ENCODE measurements at regions not wholly inside any gene's neighbourhood (a gene's known extent, or its start where the extent isn't known, plus 50 kb on each side); places are given as distances from the start of the nearest gene placed in this dataset.

GRCh38 chr11:80668039-80668438 is 1227.2 kb upstream of the TENM4 start:
- dilution Hi-C loops (cut with MboI; ENCODE audit: extremely low pct_ligation_motif_present, low sequenced_read_pairs) (no loop called here), intact Hi-C loops (cut with micrococcal nuclease) (no loop called here)
- peak; percentile 54 for FAIRE-seq

GRCh38 chr11:80655834-80656233 is 1215.0 kb upstream of the TENM4 start:
- ChIA-PET CTCF (no interaction called here), POLR2A (no interaction called here)
- dilution Hi-C loops (cut with MboI; ENCODE audit: extremely low pct_ligation_motif_present, low sequenced_read_pairs) (no loop called here), intact Hi-C loops (cut with micrococcal nuclease) (no loop called here)
- no TSS peak for BruUV-seq (replicated peaks)
- no peak for TF ChIP-seq FOS (IDR thresholded peaks at IDR 0.05; ENCODE audit: borderline replicate concordance, insufficient read depth, low read length)
- no peak for TF ChIP-seq CTCF (IDR thresholded peaks at IDR 0.05; ENCODE audit: extremely low read depth in 1 of 2, insufficient read depth in 1 of 2, low read depth in 1 of 2, low read length in 2 of 2)
- TF ChIP-seq MAX (IDR thresholded peaks at IDR 0.05; ENCODE audit: insufficient read depth, insufficient read length) = no peak
- no peak for TF ChIP-seq POLR2AphosphoS5 (IDR thresholded peaks at IDR 0.05; ENCODE audit: insufficient read depth, low read depth, low read length)
- no peak for TF ChIP-seq JUN (IDR thresholded peaks at IDR 0.05; ENCODE audit: borderline replicate concordance, insufficient read depth, insufficient read length, low read depth)
- no peak for TF ChIP-seq GATA2 (IDR thresholded peaks at IDR 0.05; ENCODE audit: insufficient read depth, insufficient read length, low read depth, low read length)
- no peak for TF ChIP-seq EZH2 (IDR thresholded peaks at IDR 0.05; ENCODE audit: borderline replicate concordance, low read depth, low read length, severe bottlenecking)
- no peak for TF ChIP-seq MYC (IDR thresholded peaks at IDR 0.05; ENCODE audit: low read depth, low read length)
- no peak for TF ChIP-seq POLR2A (IDR thresholded peaks at IDR 0.05; ENCODE audit: low read depth, low read length)
- Histone ChIP-seq H3K4me2 (ENCODE audit: insufficient read depth, low read length) (no peak overlapping the region), H3K27ac (ENCODE audit: insufficient read depth, low read depth, low read length) (no peak overlapping the region), H3K9me3 (replicated peaks; ENCODE audit: control insufficient read depth, insufficient read depth, low read length) (no peaks in the 10 kb centered on the region), H3K27me3 (ENCODE audit: control insufficient read depth in 2 of 2, insufficient read depth in 2 of 2, low read length in 2 of 2) (no peaks in the 10 kb centered on the region), H3K4me3 (replicated peaks in 1 of 3; ENCODE audit: insufficient read depth in 1 of 3, low read depth in 1 of 3, low read length in 3 of 3) (no peak overlapping the region), H3K79me2 (ENCODE audit: control insufficient read depth, insufficient read depth, low read length) (no peaks in the 10 kb centered on the region), H4K20me1 (replicated peaks; ENCODE audit: control insufficient read depth, extremely low read depth, insufficient read depth, low read length) (no peaks in the 10 kb centered on the region), H3K36me3 (ENCODE audit: control insufficient read depth in 2 of 2, extremely low read depth in 1 of 2, insufficient read depth in 2 of 2, low read length in 2 of 2) (no peaks in the 10 kb centered on the region), H3K4me1 (ENCODE audit: control insufficient read depth, extremely low read depth, insufficient read depth, low read length) (no peaks in the 10 kb centered on the region), H3K9ac (replicated peaks; ENCODE audit: extremely low read depth, insufficient read depth, low read length) (no peak overlapping the region), H3K9me1 (replicated peaks; ENCODE audit: control insufficient read depth, extremely low read depth, insufficient read depth, low read length) (no peaks in the 10 kb centered on the region), H2AFZ (ENCODE audit: low read depth, low read length) (no peak overlapping the region)
- FAIRE-seq (no peak), DNase-seq (ENCODE audit: low read depth, low spot score) (no peak)

More at GRCh38 chr11:80668039-80668438, 1227.2 kb upstream of the TENM4 start:
- Histone ChIP-seq H3K4me2 (ENCODE audit: insufficient read depth, low read length) (no peak overlapping the region), H4K20me1 (replicated peaks; ENCODE audit: control insufficient read depth, extremely low read depth, insufficient read depth, low read length) (no peaks in the 10 kb centered on the region), H3K27me3 (ENCODE audit: control insufficient read depth in 2 of 2, insufficient read depth in 2 of 2, low read length in 2 of 2) (no peaks in the 10 kb centered on the region), H3K9ac (replicated peaks; ENCODE audit: extremely low read depth, insufficient read depth, low read length) (no peak overlapping the region), H3K79me2 (ENCODE audit: control insufficient read depth, insufficient read depth, low read length) (no peaks in the 10 kb centered on the region), H3K36me3 (ENCODE audit: control insufficient read depth in 2 of 2, extremely low read depth in 1 of 2, insufficient read depth in 2 of 2, low read length in 2 of 2) (no peaks in the 10 kb centered on the region), H3K27ac (ENCODE audit: insufficient read depth, low read depth, low read length) (no peak overlapping the region), H3K4me1 (ENCODE audit: control insufficient read depth, extremely low read depth, insufficient read depth, low read length) (no peaks in the 10 kb centered on the region), H3K9me1 (replicated peaks; ENCODE audit: control insufficient read depth, extremely low read depth, insufficient read depth, low read length) (no peaks in the 10 kb centered on the region), H3K4me3 (replicated peaks in 1 of 3; ENCODE audit: insufficient read depth in 1 of 3, low read depth in 1 of 3, low read length in 3 of 3) (no peak overlapping the region), H2AFZ (ENCODE audit: low read depth, low read length) (no peak overlapping the region), H3K9me3 (replicated peaks; ENCODE audit: control insufficient read depth, insufficient read depth, low read length) (no peaks in the 10 kb centered on the region)
- BruUV-seq (replicated peaks) = no TSS peak
- ChIA-PET POLR2A (no interaction called here), CTCF (no interaction called here)
- DNase-seq (ENCODE audit: low read depth, low spot score) = no peak
- TF ChIP-seq FOS (IDR thresholded peaks at IDR 0.05; ENCODE audit: borderline replicate concordance, insufficient read depth, low read length) = no peak
- no peak for TF ChIP-seq CTCF (IDR thresholded peaks at IDR 0.05; ENCODE audit: extremely low read depth in 1 of 2, insufficient read depth in 1 of 2, low read depth in 1 of 2, low read length in 2 of 2)
- TF ChIP-seq MYC (IDR thresholded peaks at IDR 0.05; ENCODE audit: low read depth, low read length) = no peak
- no peak for TF ChIP-seq POLR2A (IDR thresholded peaks at IDR 0.05; ENCODE audit: low read depth, low read length)
- TF ChIP-seq EZH2 (IDR thresholded peaks at IDR 0.05; ENCODE audit: borderline replicate concordance, low read depth, low read length, severe bottlenecking) = no peak
